UCSD-AML1 (cell line): ENCODE measurements at regions not wholly inside any gene's neighbourhood (a gene's known extent, or its start where the extent isn't known, plus 50 kb on each side); places are given as distances from the start of the nearest gene placed in this dataset.

Experiments
- DNase-seq: peaks from one replicate; lab custom pipeline; 2025; ENCODE audit not compliant: unreplicated experiment; lab: John Stamatoyannopoulos, UW

- DNase-seq: no peak
Measured at GRCh38 chr7:116417593-116418345, 81.8 kb upstream of the CAV2 start.

DNA sequence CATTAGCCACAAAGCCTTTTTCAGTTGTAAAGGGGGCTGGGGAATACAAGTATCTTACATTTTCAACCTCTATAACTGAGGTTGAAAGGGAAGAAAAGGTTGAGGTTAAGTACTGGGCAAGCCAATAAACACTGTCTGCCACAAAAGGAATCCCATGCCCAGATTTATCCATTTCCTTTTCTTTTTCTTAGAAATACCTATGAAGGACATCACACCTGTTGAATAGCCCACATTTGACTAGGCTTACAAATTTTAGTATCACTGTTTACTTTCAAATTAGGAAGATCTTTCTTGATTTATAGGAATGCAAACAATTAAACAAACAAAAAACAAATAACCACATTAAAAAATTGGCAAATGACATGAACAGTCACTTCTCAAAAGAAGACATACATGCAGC is 81.0 kb upstream of the CAV2 start:
- no peak for DNase-seq

GRCh38 chr7:116420003-116420402 is 79.5 kb upstream of the CAV2 start:
- DNase-seq: no peak

GRCh38 chr7:116421298-116421697 is 78.2 kb upstream of the CAV2 start:
- DNase-seq: no peak

DNA sequence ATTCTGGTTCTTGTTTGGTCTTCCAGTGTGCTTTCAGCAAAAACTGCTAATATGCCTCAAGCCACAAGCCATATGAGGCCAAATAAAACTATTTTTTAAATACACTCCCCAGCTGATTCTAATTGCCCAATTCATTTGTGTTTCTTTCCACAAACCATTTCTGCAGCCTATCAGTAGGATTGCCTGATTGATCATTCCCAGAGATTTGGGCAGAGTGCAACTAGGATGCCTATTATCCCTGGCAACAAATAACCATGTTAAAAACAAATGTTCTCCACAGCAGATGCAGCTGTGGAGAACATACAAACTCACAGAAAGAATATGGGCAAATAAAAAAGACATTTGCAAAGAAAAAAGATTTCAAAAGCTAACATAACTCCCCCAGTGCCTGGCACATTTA is 76.9 kb upstream of the CAV2 start:
- DNase-seq: no peak

- no peak for DNase-seq
Measured at GRCh38 chr7:116423499-116423898, 76.0 kb upstream of the CAV2 start.

DNA sequence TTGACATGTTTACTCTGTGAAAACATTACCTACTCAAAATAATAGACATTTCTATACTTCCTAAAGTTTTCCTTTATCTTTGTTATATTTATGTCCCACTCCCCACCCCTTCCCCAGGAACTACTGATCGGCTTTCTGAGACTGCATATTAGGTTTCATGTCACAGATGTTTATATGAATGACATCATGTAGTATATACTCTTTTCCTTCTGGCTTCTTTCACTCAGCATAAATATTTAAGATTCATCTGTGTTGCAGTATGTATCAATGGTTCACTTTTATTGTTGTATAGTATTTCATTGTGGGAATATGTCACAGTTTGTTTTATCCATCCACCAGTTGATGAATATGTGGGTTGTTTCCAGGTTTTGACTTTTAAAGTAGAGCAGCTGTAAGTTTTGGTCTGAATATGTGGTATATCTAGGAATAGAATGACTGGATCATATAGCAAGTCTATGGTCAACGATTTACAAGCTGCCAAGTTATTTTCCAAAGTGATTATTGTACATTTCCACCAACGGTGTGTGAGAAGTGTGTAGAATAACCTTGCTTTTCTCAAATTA is 73.8 kb upstream of the CAV2 start:
- no peak for DNase-seq

- DNase-seq: no peak
Measured at GRCh38 chr7:116426428-116427156, 72.9 kb upstream of the CAV2 start.

DNA sequence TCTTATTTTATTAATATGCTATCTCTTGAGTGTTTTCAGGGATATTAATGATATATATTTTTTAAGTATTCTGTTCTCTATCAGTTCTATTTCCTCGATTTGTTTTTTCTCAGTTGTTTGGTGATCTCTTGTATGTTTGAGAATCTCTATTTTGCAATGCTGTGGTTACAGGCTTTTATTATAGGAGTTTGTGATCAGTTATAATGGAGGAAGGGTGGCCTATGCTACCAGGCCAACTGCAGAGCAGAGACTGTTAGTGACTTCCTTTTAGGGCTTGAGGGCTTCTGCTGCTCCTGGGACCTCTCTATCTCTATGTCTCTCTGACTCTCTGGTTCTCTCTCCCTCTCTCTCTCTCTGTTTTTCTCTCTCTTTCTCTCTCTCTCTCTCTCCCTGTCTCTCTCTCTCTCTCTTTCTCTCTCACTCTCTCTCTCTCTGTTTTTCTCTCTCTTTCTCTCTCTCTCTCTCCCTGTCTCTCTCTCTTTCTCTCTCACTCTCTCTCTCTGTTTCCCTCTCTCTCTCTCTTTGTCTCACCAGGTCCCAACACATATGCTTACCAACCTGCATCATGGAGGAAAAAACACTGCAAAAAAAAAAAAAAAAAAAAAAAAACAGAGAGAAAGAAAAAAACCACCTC is 69.4 kb upstream of the CAV2 start:
- no peak for DNase-seq

DNA sequence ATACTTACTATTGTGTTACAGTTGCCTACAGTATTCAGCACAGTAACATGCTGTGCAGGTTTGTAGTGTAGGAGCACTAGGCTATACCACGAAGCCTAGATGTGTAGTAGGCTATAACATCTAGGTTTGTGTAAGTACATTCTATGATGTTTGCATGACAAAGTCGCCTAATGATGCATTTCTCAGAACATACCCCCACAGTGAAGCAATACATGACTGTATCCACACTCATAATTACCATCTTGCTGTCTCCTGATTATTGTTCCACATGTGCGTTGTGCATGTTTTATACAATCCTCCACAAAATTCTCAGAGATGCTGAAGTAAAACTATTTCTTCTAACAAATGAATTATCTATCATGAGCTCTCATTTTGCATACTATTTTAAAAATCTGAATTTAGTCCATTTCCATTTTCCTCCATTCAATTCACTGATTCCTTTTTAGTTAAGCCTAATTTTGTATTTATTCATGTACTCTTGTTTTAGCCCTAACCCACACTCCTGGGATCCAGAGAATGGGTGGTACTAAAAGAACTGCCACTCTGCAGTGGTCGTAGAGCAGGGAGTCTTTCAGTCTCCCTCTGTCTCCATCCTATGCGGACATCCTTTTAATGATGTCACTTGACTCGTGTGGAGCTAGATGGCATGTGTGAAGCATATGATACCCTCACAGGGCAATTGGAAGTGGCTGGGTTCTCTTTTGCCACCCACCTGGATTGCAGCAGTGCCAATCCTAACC is 67.6 kb upstream of the CAV2 start:
- DNase-seq: no peak

GRCh38 chr7:116432527-116432916 is 67.0 kb upstream of the CAV2 start:
- DNase-seq: no peak

- DNase-seq: no peak
Measured at GRCh38 chr7:116433246-116433645, 66.3 kb upstream of the CAV2 start.

DNA sequence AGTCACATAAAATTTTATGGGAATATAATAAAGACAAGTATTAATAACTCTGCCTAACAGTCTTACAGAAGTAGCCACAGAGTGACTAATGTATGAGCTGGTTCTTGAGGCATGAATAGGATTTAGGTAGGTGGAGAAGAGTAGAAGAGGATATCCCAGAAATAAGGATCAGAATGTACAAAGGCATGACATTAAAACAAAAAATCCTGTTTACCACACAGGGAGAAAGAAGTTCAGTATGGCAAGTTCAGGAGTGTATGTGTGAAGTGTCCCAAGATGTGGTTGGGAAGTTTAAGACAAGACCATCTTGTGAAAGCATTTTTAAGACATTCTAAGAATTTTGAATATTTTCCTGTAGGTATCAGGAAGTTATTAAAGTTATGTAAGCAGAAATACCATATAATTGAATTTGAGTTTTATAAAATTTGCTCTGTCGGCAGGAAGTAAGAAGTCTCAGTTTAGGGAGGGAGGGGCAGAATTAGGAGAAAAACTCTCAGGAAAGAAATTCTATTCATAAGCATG is 64.7 kb upstream of the CAV2 start:
- DNase-seq: no peak

- DNase-seq: no peak
Measured at GRCh38 chr7:116436305-116436826, 63.2 kb upstream of the CAV2 start.

DNA sequence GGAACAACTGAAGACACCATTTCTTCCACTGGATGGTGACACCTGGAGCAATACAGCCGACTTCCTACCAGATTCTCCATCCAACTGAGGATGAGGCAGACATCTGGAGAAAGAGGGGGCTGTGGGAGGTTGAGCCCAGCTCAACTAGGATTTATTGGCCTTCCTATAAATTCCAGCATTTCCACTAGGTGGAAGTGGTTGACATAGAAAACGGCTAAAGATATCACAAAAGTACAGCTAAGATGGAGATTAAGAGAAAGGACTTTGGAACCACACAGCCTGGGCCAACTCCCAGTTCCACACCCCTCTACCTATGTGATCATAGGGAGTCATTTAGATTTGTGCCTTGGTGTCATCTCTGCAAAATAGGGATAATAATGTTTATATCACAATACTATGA is 61.3 kb upstream of the CAV2 start:
- DNase-seq: no peak

- DNase-seq: no peak
Measured at GRCh38 chr7:116439005-116439404, 60.5 kb upstream of the CAV2 start.

- no peak for DNase-seq
Measured at GRCh38 chr7:116439841-116440549, 59.5 kb upstream of the CAV2 start.

DNA sequence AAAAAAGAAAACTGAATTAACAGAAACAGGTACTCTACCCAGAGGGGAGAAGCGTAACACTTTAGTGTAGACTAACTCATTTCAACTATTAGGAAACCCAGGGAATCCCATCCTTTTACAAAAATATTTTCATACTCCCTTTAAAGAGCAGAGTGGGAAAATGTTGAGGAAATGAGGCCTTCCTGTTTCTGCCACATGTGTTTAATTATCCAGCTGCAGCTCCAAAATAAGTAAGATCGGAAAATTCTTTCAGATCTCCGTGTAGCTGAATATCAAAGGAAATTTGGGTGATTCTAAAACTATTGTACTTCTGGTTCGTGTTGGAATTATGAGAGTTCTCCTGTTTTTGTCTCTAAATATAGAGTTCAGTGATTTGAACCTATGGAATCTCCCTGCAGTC is 58.0 kb upstream of the CAV2 start:
- DNase-seq: no peak

DNA sequence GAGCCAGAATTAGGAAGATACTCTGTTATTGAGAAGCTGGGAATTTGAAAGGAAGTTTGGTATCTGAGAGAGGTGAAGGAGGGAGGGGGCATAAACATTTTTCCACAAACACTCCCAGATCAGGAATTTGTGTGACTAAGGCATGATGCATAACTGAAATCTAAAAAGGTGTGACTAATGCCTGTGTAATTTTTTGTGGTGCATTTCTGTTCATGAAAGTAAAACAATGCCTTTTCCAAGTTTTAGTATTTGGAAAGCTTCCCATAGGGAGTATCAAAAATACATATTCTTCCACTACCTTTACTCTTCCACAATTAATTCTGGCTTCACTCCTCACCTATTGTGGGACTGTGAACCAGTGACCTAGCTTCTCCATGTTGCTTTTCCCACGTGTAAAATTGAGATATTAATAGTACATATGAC is 56.4 kb upstream of the CAV2 start:
- DNase-seq: no peak

DNA sequence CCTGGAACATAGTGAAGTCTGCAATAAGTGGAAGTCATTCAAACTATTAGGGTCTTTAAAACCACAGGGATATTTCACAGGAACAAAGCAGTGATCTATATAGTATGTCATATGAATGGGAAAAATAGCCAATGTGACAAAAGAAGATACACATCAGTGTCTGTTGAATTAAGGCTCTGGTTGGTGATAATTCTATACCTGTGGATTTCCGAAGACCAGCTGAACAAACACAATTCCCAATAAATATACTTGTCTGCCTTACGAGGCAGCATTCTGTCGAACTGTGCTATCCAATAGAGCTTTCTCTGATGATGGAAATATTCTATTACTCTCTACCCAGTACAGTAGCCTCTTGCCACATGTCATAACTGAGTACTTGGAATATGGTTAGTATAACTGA is 55.9 kb upstream of the CAV2 start:
- no peak for DNase-seq
